GM18867 (cell line): ENCODE measurements at regions not wholly inside any gene's neighbourhood (a gene's known extent, or its start where the extent isn't known, plus 50 kb on each side); places are given as distances from the start of the nearest gene placed in this dataset.
A peak's percentile ranks its signal among the peaks of the same experiment; 100 is the strongest.

Experiments used
- ATAC-seq: cut with Tn5 transposase; IDR thresholded peaks from one replicate; pipeline ENCODE4 v1.9.1; 2021; ENCODE audit warnings: mild to moderate bottlenecking, moderate library complexity; ENCODE audit not compliant: unreplicated experiment

- ATAC-seq = peak; percentile 70
These were observed 245.3 kb downstream of the TBXT start for GRCh38 chr6:165922309-165922794.

- no peak for ATAC-seq
These were observed 246.6 kb downstream of the TBXT start for GRCh38 chr6:165920896-165921671.

- ATAC-seq = no peak
These were observed 250.1 kb downstream of the TBXT start for GRCh38 chr6:165917576-165917975.

GRCh38 chr6:165915022-165915770, 252.2 kb upstream of the PDE10A start:
- no peak for ATAC-seq

GRCh38 chr6:165913676-165914570, 250.9 kb upstream of the PDE10A start:
- ATAC-seq = no peak

GRCh38 chr6:165910184-165910966, 247.3 kb upstream of the PDE10A start:
- ATAC-seq = no peak

- no peak for ATAC-seq
These were observed 243.7 kb upstream of the PDE10A start for GRCh38 chr6:165906736-165907135.

- ATAC-seq = no peak
These were observed 242.7 kb upstream of the PDE10A start for GRCh38 chr6:165905744-165906143.

GRCh38 chr6:165900970-165901369, 237.9 kb upstream of the PDE10A start:
- no peak for ATAC-seq

- ATAC-seq = no peak
These were observed 236.6 kb upstream of the PDE10A start for GRCh38 chr6:165899611-165900010.

- no peak for ATAC-seq
These were observed 232.6 kb upstream of the PDE10A start for GRCh38 chr6:165895421-165896165.

GRCh38 chr6:165894171-165894825, 231.3 kb upstream of the PDE10A start:
- no peak for ATAC-seq

- no peak for ATAC-seq
These were observed 230.4 kb upstream of the PDE10A start for GRCh38 chr6:165893431-165893830.

- ATAC-seq = no peak
These were observed 228.3 kb upstream of the PDE10A start for GRCh38 chr6:165891320-165891719.

GRCh38 chr6:165890404-165890735, 227.3 kb upstream of the PDE10A start:
- ATAC-seq = no peak

GRCh38 chr6:165889636-165890403, 226.8 kb upstream of the PDE10A start:
- no peak for ATAC-seq

- no peak for ATAC-seq
These were observed 223.1 kb upstream of the PDE10A start for GRCh38 chr6:165886169-165886568.
